ENCODE measurements at regions not wholly inside any gene's neighbourhood (a gene's known extent, or its start where the extent isn't known, plus 50 kb on each side); places are given as distances from the start of the nearest gene placed in this dataset.
"Not testable (repeated sequence)": the region's sequence is repeated elsewhere in the genome, so short reads cannot be mapped to it uniquely, and the experiment has no call there.

- no peak for ATAC-seq
- intact Hi-C loops (cut with DNase I), result no loop called here
- DNase-seq (ENCODE audit: missing footprints), result no peak
These were observed 241.1 kb upstream of the FBXO33 start for GRCh38 chr14:39673270-39673711.

- ATAC-seq (no peak), DNase-seq (ENCODE audit: missing footprints) (no peak)
- intact Hi-C loops (cut with DNase I), result no loop called here
These were observed 236.2 kb upstream of the FBXO33 start for GRCh38 chr14:39668449-39668848.

GRCh38 chr14:39666386-39666785, 234.2 kb upstream of the FBXO33 start:
- ATAC-seq, result no peak
- no peak for DNase-seq (ENCODE audit: missing footprints)
- intact Hi-C loops (cut with DNase I), result no loop called here

- no peak for ATAC-seq
- intact Hi-C loops (cut with DNase I), result no loop called here
- no peak for DNase-seq (ENCODE audit: missing footprints)
These were observed 232.8 kb upstream of the FBXO33 start for GRCh38 chr14:39665075-39665475.

GRCh38 chr14:39664646-39665045, 232.4 kb upstream of the FBXO33 start:
- intact Hi-C loops (cut with DNase I), result no loop called here
- no peak for DNase-seq (ENCODE audit: missing footprints)
- ATAC-seq, result no peak

- ATAC-seq, result no peak
- intact Hi-C loops (cut with DNase I), result no loop called here
- no peak for DNase-seq (ENCODE audit: missing footprints)
These were observed 209.0 kb upstream of the FBXO33 start for GRCh38 chr14:39641224-39641623.

GRCh38 chr14:39639009-39639408, 206.8 kb upstream of the FBXO33 start:
- ATAC-seq; DNase-seq (ENCODE audit: missing footprints); intact Hi-C loops (cut with DNase I): not testable (repeated sequence)

- ATAC-seq (no peak), DNase-seq (ENCODE audit: missing footprints) (no peak)
- intact Hi-C loops (cut with DNase I), result no loop called here
These were observed 195.9 kb upstream of the FBXO33 start for GRCh38 chr14:39628087-39628486.

GRCh38 chr14:39626589-39627576, 194.7 kb upstream of the FBXO33 start:
- ATAC-seq, result no peak
- DNase-seq (ENCODE audit: missing footprints), result no peak
- intact Hi-C loops (cut with DNase I), result no loop called here

- ATAC-seq, result no peak
- intact Hi-C loops (cut with DNase I), result no loop called here
- no peak for DNase-seq (ENCODE audit: missing footprints)
These were observed 189.4 kb upstream of the FBXO33 start for GRCh38 chr14:39621678-39622077.

- no peak for DNase-seq (ENCODE audit: missing footprints)
- ATAC-seq, result no peak
- intact Hi-C loops (cut with DNase I), result no loop called here
These were observed 189.0 kb upstream of the FBXO33 start for GRCh38 chr14:39621223-39621622.

GRCh38 chr14:39617537-39617936, 185.3 kb upstream of the FBXO33 start:
- intact Hi-C loops (cut with DNase I), result no loop called here
- ATAC-seq (no peak), DNase-seq (ENCODE audit: missing footprints) (no peak)

- intact Hi-C loops (cut with DNase I), result no loop called here
- ATAC-seq (no peak), DNase-seq (ENCODE audit: missing footprints) (no peak)
These were observed 183.1 kb upstream of the FBXO33 start for GRCh38 chr14:39615352-39615751.

- ATAC-seq, result no peak
- no peak for DNase-seq (ENCODE audit: missing footprints)
- intact Hi-C loops (cut with DNase I), result no loop called here
These were observed 182.2 kb upstream of the FBXO33 start for GRCh38 chr14:39614297-39614923.

GRCh38 chr14:39609119-39609518, 176.9 kb upstream of the FBXO33 start:
- DNase-seq (ENCODE audit: missing footprints) (no peak), ATAC-seq (no peak)
- intact Hi-C loops (cut with DNase I), result no loop called here

GRCh38 chr14:39607978-39608377, 175.7 kb upstream of the FBXO33 start:
- intact Hi-C loops (cut with DNase I), result no loop called here
- ATAC-seq (no peak), DNase-seq (ENCODE audit: missing footprints) (no peak)

GRCh38 chr14:39603942-39604341, 171.7 kb upstream of the FBXO33 start:
- ATAC-seq (no peak), DNase-seq (ENCODE audit: missing footprints) (no peak)
- intact Hi-C loops (cut with DNase I), result no loop called here

GRCh38 chr14:39593377-39593776, 161.1 kb upstream of the FBXO33 start:
- intact Hi-C loops (cut with DNase I), result no loop called here
- no peak for ATAC-seq
- DNase-seq (ENCODE audit: missing footprints), result no peak

- ATAC-seq, result no peak
These were observed 160.0 kb upstream of the FBXO33 start for GRCh38 chr14:39592116-39592789.

GRCh38 chr14:39589882-39590281, 157.6 kb upstream of the FBXO33 start:
- ATAC-seq; DNase-seq (ENCODE audit: missing footprints); intact Hi-C loops (cut with DNase I): not testable (repeated sequence)

More at GRCh38 chr14:39592116-39592789, 160.0 kb upstream of the FBXO33 start:
- DNase-seq (ENCODE audit: missing footprints), result no peak
- intact Hi-C loops (cut with DNase I), result no loop called here
